Stimulated activated naive CD8-positive, alpha-beta T cell treated with anti-CD3 and anti-CD28 coated beads, Interleukin-15, amount 100 ng/mL, for 72 hours (primary cell): ENCODE measurements at regions not wholly inside any gene's neighbourhood (a gene's known extent, or its start where the extent isn't known, plus 50 kb on each side); places are given as distances from the start of the nearest gene placed in this dataset.

Experiments used
- ATAC-seq: fragments of 150-1000 bp; cut with Tn5 transposase; 2 replicates; pipeline ENCODE4 v1.10.0; 2021; ENCODE audit warnings: mild to moderate bottlenecking, moderate library complexity
- DNase-seq, 2 donors: peaks; one replicate each; pipeline ENCODE4 v3.0.0; 2021 to 2022
- H3K27ac Mint-ChIP-seq, 2 donors: one replicate each; pipeline ENCODE4 v1.8.0; 2022; ENCODE audit warnings: mild to moderate bottlenecking in 2 of 2, mixed read lengths in 2 of 2, moderate library complexity in 2 of 2
- H3K27me3 Mint-ChIP-seq: one replicate; pipeline ENCODE4 v1.8.0; 2022; ENCODE audit warnings: mixed read lengths
- H3K4me1 Mint-ChIP-seq: one replicate; pipeline ENCODE4 v1.8.0; 2022; ENCODE audit warnings: mild to moderate bottlenecking, mixed read lengths
- H3K4me3 Mint-ChIP-seq, 2 donors: one replicate each; pipeline ENCODE4 v1.8.0; 2022; ENCODE audit warnings: mild to moderate bottlenecking in 2 of 2, mixed read lengths in 2 of 2, moderate library complexity in 1 of 2
- H3K9me3 Mint-ChIP-seq, 2 donors: one replicate each; pipeline ENCODE4 v1.8.0; 2022; ENCODE audit warnings: mixed read lengths in 2 of 2

- no peak for DNase-seq
- Mint-ChIP-seq H3K4me3 (no peak overlapping the region), H3K27ac (no peak overlapping the region), H3K9me3 (peaks cover 5 to 8% of the 10 kb centered on the region in 2 donors), H3K27me3 (no peaks in the 10 kb centered on the region), H3K4me1 (no peaks in the 10 kb centered on the region)
- no peak for ATAC-seq
These were observed 272.4 kb upstream of the MYO3A start for GRCh38 chr10:25661632-25662031.

- DNase-seq, result no peak
- Mint-ChIP-seq H3K4me3 (no peak overlapping the region), H3K27ac (no peak overlapping the region), H3K4me1 (no peaks in the 10 kb centered on the region), H3K27me3 (no peaks in the 10 kb centered on the region), H3K9me3 (no peaks in the 10 kb centered on the region)
- ATAC-seq, result no peak
These were observed 267.8 kb upstream of the MYO3A start for GRCh38 chr10:25666276-25666675.

- DNase-seq (no peak), ATAC-seq (no peak)
- H3K9me3 Mint-ChIP-seq, result peaks cover 0 to 8% of the 10 kb centered on the region in 2 donors
These were observed 258.8 kb upstream of the MYO3A start for GRCh38 chr10:25675204-25675603.

GRCh38 chr10:25675615-25676014, 258.4 kb upstream of the MYO3A start:
- H3K4me3 Mint-ChIP-seq, result no peak overlapping the region
- DNase-seq (no peak), ATAC-seq (no peak)
- H3K27me3 Mint-ChIP-seq, result no peaks in the 10 kb centered on the region
- H3K4me1 Mint-ChIP-seq, result no peaks in the 10 kb centered on the region
- no peak overlapping the region for H3K27ac Mint-ChIP-seq
- peaks cover 0 to 8% of the 10 kb centered on the region in 2 donors for H3K9me3 Mint-ChIP-seq

More at GRCh38 chr10:25675204-25675603, 258.8 kb upstream of the MYO3A start:
- no peaks in the 10 kb centered on the region for H3K27me3 Mint-ChIP-seq
- no peaks in the 10 kb centered on the region for H3K4me1 Mint-ChIP-seq
- no peak overlapping the region for H3K4me3 Mint-ChIP-seq
- no peak overlapping the region for H3K27ac Mint-ChIP-seq

GRCh38 chr10:25678220-25678619, 255.8 kb upstream of the MYO3A start:
- Mint-ChIP-seq H3K4me1 (no peaks in the 10 kb centered on the region), H3K27me3 (no peaks in the 10 kb centered on the region), H3K9me3 (peaks cover 0 to 8% of the 10 kb centered on the region in 2 donors), H3K27ac (no peak overlapping the region), H3K4me3 (no peak overlapping the region)
- DNase-seq (no peak), ATAC-seq (no peak)

- Mint-ChIP-seq H3K4me1 (no peaks in the 10 kb centered on the region), H3K4me3 (no peak overlapping the region), H3K27ac (no peak overlapping the region), H3K27me3 (no peaks in the 10 kb centered on the region), H3K9me3 (peaks cover 0 to 8% of the 10 kb centered on the region in 2 donors)
- no peak for ATAC-seq
- DNase-seq, result no peak
These were observed 255.4 kb upstream of the MYO3A start for GRCh38 chr10:25678666-25679065.

- no peak for DNase-seq
- Mint-ChIP-seq H3K27ac (no peak overlapping the region), H3K4me1 (no peaks in the 10 kb centered on the region)
These were observed 251.7 kb upstream of the MYO3A start for GRCh38 chr10:25682203-25682851.

GRCh38 chr10:25683344-25683743, 250.7 kb upstream of the MYO3A start:
- H3K9me3 Mint-ChIP-seq, result no peaks in the 10 kb centered on the region
- DNase-seq (no peak), ATAC-seq (no peak)
- no peaks in the 10 kb centered on the region for H3K4me1 Mint-ChIP-seq
- H3K27me3 Mint-ChIP-seq, result no peaks in the 10 kb centered on the region
- H3K4me3 Mint-ChIP-seq, result no peak overlapping the region
- no peak overlapping the region for H3K27ac Mint-ChIP-seq

More at GRCh38 chr10:25682203-25682851, 251.7 kb upstream of the MYO3A start:
- Mint-ChIP-seq H3K27me3 (no peaks in the 10 kb centered on the region), H3K4me3 (no peak overlapping the region), H3K9me3 (no peaks in the 10 kb centered on the region)
- ATAC-seq, result no peak

- ATAC-seq (no peak), DNase-seq (no peak)
- no peaks in the 10 kb centered on the region for H3K9me3 Mint-ChIP-seq
- no peaks in the 10 kb centered on the region for H3K4me1 Mint-ChIP-seq
- no peak overlapping the region for H3K4me3 Mint-ChIP-seq
- H3K27ac Mint-ChIP-seq, result no peak overlapping the region
- H3K27me3 Mint-ChIP-seq, result peaks cover 8% of the 10 kb centered on the region
These were observed 246.5 kb upstream of the MYO3A start for GRCh38 chr10:25687521-25687920.

- ATAC-seq (no peak), DNase-seq (no peak)
- Mint-ChIP-seq H3K4me1 (no peaks in the 10 kb centered on the region), H3K27ac (no peak overlapping the region), H3K4me3 (no peak overlapping the region), H3K27me3 (peaks cover 8% of the 10 kb centered on the region), H3K9me3 (no peaks in the 10 kb centered on the region)
These were observed 244.5 kb upstream of the MYO3A start for GRCh38 chr10:25689346-25690100.

- DNase-seq (no peak), ATAC-seq (no peak)
- H3K4me1 Mint-ChIP-seq, result no peaks in the 10 kb centered on the region
- H3K27ac Mint-ChIP-seq, result no peak overlapping the region
- no peak overlapping the region for H3K4me3 Mint-ChIP-seq
- no peaks in the 10 kb centered on the region for H3K9me3 Mint-ChIP-seq
- peaks cover 8% of the 10 kb centered on the region for H3K27me3 Mint-ChIP-seq
These were observed 241.3 kb upstream of the MYO3A start for GRCh38 chr10:25692761-25693160.

GRCh38 chr10:25694206-25694933, 239.7 kb upstream of the MYO3A start:
- no peak overlapping the region for H3K4me3 Mint-ChIP-seq
- no peak overlapping the region for H3K27ac Mint-ChIP-seq
- H3K9me3 Mint-ChIP-seq, result no peaks in the 10 kb centered on the region
- DNase-seq (no peak), ATAC-seq (no peak)
- H3K27me3 Mint-ChIP-seq, result peaks cover 1% of the 10 kb centered on the region
- H3K4me1 Mint-ChIP-seq, result no peaks in the 10 kb centered on the region

- DNase-seq (no peak), ATAC-seq (no peak)
- Mint-ChIP-seq H3K4me1 (no peaks in the 10 kb centered on the region), H3K27me3 (no peaks in the 10 kb centered on the region), H3K9me3 (no peaks in the 10 kb centered on the region), H3K27ac (no peak overlapping the region), H3K4me3 (no peak overlapping the region)
These were observed 239.1 kb upstream of the MYO3A start for GRCh38 chr10:25694971-25695370.

- no peaks in the 10 kb centered on the region for H3K9me3 Mint-ChIP-seq
- ATAC-seq (no peak), DNase-seq (no peak)
- no peaks in the 10 kb centered on the region for H3K4me1 Mint-ChIP-seq
- H3K27me3 Mint-ChIP-seq, result no peaks in the 10 kb centered on the region
- no peak overlapping the region for H3K27ac Mint-ChIP-seq
- no peak overlapping the region for H3K4me3 Mint-ChIP-seq
These were observed 238.4 kb upstream of the MYO3A start for GRCh38 chr10:25695586-25695985.

GRCh38 chr10:25696013-25696708, 237.9 kb upstream of the MYO3A start:
- H3K4me3 Mint-ChIP-seq, result no peak overlapping the region
- DNase-seq, result no peak
- no peaks in the 10 kb centered on the region for H3K9me3 Mint-ChIP-seq
- ATAC-seq, result no peak
- H3K4me1 Mint-ChIP-seq, result no peaks in the 10 kb centered on the region
- no peaks in the 10 kb centered on the region for H3K27me3 Mint-ChIP-seq
- no peak overlapping the region for H3K27ac Mint-ChIP-seq
